ENCODE measurements at regions not wholly inside any gene's neighbourhood (a gene's known extent, or its start where the extent isn't known, plus 50 kb on each side); places are given as distances from the start of the nearest gene placed in this dataset.

- TF ChIP-seq EZH2phosphoT487 (IDR thresholded peaks at IDR 0.05; ENCODE audit: borderline replicate concordance, low read length): no peak
- TF ChIP-seq CTCF (IDR thresholded peaks at IDR 0.05; ENCODE audit: low read depth, low read length, poor library complexity, severe bottlenecking): no peak
Measured at GRCh38 chr5:58300346-58300895, 159.5 kb downstream of the PLK2 start.

Measured in DOHH2 (cell line).